Coronary artery (tissue), 2 donors: ENCODE measurements at regions not wholly inside any gene's neighbourhood (a gene's known extent, or its start where the extent isn't known, plus 50 kb on each side); places are given as distances from the start of the nearest gene placed in this dataset.

Experiments used
- DNase-seq: peaks from one replicate; pipeline ENCODE4 v3.0.0-alpha.2; 2017; ENCODE audit warnings: low spot score
- H3K27ac ChIP-seq, 2 donors: fragments of 200-600 bp; sonication (generic); one replicate each; pipeline ENCODE4 v1.5.1; 2016 to 2019
- H3K4me3 ChIP-seq: fragments of 200-600 bp; sonication (generic); 2 replicates; pipeline ENCODE4 v1.5.1; 2016; ENCODE audit warnings: mild to moderate bottlenecking, moderate library complexity
- TF ChIP-seq, protein P1 (sequence below): fragments of 200-600 bp; sonication (generic); IDR thresholded peaks from one replicate; pipeline ENCODE4 v1.5.1; 2019; ENCODE audit warnings: antibody characterized with exemption

DNA sequence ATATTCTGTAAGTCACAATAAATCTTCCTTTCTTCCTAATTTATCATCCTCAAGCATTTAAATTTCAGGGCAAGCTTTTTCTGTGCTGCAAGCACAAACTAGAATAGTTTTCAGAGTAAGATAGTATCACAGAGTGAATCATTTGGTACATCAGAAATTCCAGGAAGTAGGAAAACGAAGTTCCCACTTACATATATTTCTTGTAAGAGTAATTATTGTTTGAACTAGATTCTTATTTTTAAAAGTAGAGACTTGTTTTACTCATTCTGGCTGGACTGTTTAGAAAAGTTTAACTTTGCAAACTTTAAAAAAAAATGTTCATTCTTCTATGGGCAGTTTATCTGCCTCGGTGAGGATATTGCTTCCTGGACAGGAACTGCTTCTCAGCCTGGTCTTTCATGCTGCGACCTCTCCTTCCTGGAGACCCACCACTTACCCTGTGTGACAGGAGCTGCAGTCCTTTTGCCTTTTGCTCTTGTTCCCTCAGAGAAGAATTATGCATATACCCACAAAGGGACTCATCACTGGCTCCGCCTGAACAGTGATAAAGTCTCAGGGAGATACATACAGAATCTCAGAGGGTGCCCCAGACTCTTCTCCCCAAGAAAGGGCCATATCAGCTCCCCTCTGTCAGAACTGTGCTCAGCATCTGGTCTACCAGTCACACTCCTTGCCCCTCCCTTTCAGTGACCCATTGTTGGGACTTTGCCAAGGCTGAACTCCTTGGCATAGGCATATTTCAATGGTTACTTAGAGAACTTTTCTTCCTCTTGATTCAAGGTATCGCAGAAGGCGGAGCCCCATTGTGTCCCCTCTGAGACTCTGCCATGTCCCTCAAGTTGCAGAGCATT lies 102.7 kb upstream of the CD55 start:
- TF ChIP-seq, protein P1, sequence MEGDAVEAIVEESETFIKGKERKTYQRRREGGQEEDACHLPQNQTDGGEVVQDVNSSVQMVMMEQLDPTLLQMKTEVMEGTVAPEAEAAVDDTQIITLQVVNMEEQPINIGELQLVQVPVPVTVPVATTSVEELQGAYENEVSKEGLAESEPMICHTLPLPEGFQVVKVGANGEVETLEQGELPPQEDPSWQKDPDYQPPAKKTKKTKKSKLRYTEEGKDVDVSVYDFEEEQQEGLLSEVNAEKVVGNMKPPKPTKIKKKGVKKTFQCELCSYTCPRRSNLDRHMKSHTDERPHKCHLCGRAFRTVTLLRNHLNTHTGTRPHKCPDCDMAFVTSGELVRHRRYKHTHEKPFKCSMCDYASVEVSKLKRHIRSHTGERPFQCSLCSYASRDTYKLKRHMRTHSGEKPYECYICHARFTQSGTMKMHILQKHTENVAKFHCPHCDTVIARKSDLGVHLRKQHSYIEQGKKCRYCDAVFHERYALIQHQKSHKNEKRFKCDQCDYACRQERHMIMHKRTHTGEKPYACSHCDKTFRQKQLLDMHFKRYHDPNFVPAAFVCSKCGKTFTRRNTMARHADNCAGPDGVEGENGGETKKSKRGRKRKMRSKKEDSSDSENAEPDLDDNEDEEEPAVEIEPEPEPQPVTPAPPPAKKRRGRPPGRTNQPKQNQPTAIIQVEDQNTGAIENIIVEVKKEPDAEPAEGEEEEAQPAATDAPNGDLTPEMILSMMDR: no peak
- no peak for DNase-seq
- Histone ChIP-seq H3K27ac (peak overlapping the region in 1 of 2 donors; percentile 7), H3K4me3 (peak overlapping the region; percentile 12)

DNA sequence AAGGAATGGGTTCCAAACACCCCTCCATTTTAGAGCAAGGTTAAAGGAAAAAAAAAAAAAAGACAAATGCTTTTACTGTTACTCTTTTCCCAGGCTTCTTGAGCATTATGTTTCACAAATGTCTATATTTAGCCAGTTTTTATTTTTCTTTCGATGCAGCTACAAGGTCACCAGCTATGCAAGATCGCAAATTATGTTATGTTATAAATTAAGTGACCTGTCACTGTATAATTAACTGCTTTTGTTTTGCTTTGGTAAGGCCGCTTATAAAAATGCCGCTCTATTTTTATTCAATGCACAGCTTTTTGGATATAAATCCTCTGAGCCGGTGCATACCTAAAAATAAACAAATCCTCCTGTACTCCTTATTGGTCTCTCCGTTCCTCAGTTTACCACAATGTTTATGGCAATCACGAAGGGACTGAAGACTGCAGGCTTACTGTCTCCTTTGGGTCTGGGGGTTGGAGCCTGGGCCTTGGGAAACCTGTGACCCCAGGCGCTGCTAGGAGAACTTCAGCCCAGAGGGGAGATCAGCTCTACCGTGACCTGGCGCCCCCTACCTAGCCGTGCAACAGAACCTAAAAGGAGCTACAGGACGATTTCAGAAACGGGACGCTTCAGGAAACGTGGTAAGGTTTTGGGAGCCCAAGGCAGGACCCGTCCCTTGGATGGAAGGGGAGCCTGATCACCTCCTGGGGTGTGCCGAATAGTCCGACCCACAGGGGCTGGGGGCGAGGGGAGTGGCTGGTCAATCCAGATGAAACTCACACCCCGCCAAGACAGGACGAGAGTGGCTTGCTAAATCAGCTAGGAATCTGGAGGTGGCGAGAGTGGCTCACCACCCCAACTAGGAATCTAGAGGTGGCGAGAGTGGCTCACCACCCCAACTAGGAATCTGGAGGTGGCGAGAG lies 101.2 kb upstream of the CD55 start:
- no peak overlapping the region for H3K4me3 ChIP-seq
- H3K27ac ChIP-seq: no peak overlapping the region
- DNase-seq: no peak
- TF ChIP-seq, protein P1: no peak

DNA sequence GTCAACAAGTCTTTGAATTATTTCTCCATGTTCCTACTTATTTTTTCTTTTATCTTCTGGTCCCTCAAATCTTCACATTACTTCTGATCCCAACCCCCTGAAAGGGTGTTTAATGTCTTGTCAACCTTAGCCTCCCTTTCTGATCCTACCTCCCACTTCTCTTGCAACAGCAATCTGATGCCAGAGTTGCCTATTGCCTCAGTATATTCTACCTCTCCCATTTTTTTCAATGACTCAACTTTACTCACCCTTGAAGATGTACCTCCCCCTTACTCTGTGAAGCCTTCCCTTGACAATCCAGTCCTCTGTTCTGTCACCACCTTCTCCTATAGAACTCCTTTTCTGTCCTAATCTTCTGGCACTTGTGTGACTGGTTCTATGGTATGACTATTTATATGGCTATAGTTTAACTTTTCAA lies 99.5 kb upstream of the CD55 start:
- Histone ChIP-seq H3K27ac (no peak overlapping the region), H3K4me3 (no peak overlapping the region)
- TF ChIP-seq, protein P1: no peak
- no peak for DNase-seq

DNA sequence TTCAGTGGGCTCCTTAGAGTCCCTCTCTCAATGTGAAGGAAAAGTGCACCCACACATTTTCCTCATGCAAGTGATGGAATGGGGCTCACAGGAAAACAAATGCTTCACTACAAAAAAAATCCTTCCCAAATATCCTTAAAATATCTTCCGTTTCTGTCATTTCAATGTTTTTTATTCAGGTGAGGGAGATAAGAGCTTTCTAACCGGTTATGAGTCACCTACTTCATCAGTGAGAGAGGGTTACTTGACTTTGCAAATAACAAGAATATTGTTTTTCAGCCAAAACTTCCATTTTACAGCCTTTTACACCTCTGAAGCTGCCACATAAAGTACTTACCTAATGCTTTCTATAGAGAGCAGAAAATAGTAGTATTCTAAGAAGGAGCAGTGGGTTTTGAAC lies 98.3 kb upstream of the CD55 start:
- TF ChIP-seq, protein P1: no peak
- no peak for DNase-seq

DNA sequence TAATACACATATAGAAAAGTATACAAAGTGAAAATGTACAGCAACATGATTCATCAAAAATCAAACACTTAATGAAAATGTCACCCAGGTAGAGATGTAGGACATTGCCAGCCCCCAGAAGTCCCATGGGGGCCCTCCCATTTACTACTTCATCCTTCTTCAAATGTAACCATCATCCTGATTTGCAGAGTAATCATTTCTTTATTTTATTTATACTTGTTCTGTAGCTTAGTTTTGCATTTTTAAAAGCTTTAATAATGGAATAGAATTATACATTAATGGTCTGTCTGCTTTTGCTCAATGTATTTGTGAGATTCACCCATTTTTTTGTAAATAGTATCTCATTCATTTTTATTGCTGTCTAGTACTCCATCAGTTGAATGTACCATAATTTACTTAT lies 96.8 kb upstream of the CD55 start:
- TF ChIP-seq, protein P1: no peak
- H3K4me3 ChIP-seq: no peak overlapping the region
- no peak for DNase-seq
- H3K27ac ChIP-seq: no peak overlapping the region

More for the DNA sequence above, 98.3 kb upstream of the CD55 start:
- Histone ChIP-seq H3K27ac (no peak overlapping the region), H3K4me3 (no peak overlapping the region)

DNA sequence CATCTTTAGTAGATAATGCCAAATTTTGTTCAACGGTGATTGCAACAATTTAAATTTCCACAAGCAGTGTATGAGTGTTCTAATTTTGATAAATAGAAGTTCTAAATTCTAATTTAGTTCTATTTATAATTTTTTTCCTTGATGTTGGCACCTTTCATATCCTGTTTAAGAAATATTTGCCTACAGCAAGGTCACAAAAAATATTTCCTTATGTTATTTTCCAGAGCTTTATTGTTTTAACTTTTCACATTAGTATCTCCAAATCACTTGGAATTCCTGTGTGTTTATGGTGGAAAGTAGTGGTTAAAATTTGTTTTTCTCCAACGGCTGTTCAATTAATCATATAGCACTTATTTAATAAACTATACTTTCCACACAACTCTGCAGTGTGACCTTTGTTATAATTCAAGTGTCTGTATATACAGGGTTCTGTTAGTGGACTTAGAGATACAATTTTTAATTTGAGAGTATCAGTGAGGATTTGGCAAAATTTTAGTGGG lies 94.3 kb upstream of the CD55 start:
- no peak for DNase-seq
- TF ChIP-seq, protein P1: no peak
- Histone ChIP-seq H3K27ac (no peak overlapping the region), H3K4me3 (no peak overlapping the region)
